ENCODE measurements at regions not wholly inside any gene's neighbourhood (a gene's known extent, or its start where the extent isn't known, plus 50 kb on each side); places are given as distances from the start of the nearest gene placed in this dataset.
"Not testable (repeated sequence)": the region's sequence is repeated elsewhere in the genome, so short reads cannot be mapped to it uniquely, and the experiment has no call there.

- H3K4me3 ChIP-seq (ENCODE audit: low read length); DNase-seq (ENCODE audit: low read depth): not testable (repeated sequence)
Measured at GRCh38 chr9:78172610-78173009, 63.3 kb upstream of the CEP78 start.

- no peak for TF ChIP-seq CTCF (IDR thresholded peaks at IDR 0.05; ENCODE audit: insufficient read depth, low read depth, low read length, missing control alignments)
- no peak for DNase-seq (ENCODE audit: low read depth)
- H3K4me3 ChIP-seq (ENCODE audit: low read length), result no peak overlapping the region
Measured at GRCh38 chr9:78171651-78172050, 64.2 kb upstream of the CEP78 start.

DNA sequence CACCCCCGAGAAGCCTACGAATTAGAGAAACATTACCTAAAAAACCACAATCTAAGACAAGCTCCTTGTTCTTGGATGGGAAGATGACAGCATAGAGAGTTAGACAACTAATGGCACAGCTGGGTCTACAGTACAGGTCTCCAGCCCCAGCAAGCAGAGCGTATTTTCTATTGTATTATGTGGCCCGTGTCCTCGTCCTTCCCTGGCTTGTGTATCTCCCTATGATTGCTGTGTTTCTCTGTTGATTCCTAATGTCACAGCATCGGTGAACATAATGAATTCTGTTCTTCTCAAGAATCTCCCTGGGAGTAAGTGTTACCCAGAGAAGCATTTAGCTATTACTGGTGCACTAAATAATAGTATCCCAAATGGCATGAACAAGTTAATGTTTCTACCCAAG is 66.8 kb upstream of the CEP78 start:
- TF ChIP-seq CTCF (IDR thresholded peaks at IDR 0.05; ENCODE audit: insufficient read depth, low read depth, low read length, missing control alignments), result no peak
- no peak overlapping the region for H3K4me3 ChIP-seq (ENCODE audit: low read length)
- no peak for DNase-seq (ENCODE audit: low read depth)

DNA sequence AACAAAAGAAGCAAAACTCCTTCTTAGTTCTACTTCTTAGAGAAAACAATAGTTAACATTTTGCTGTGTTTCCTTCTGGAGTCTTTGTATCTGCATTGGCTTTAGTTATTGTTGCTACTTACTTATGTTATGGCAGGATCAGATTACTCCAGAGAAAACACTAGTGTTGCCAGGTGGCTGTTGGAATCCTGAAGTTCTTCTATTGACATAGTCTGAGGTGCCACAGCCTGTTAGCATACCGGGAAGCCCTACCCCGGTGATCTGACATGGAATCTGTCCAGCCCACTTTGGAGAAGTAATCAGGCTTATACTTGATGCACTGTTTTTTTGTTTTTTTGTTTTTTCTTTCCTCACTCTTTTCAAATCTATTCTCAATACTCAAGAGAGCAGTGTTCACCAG is 68.5 kb upstream of the CEP78 start:
- no peak for TF ChIP-seq CTCF (IDR thresholded peaks at IDR 0.05; ENCODE audit: insufficient read depth, low read depth, low read length, missing control alignments)
- no peak overlapping the region for H3K4me3 ChIP-seq (ENCODE audit: low read length)
- peak; percentile 37 for DNase-seq (ENCODE audit: low read depth)

DNA sequence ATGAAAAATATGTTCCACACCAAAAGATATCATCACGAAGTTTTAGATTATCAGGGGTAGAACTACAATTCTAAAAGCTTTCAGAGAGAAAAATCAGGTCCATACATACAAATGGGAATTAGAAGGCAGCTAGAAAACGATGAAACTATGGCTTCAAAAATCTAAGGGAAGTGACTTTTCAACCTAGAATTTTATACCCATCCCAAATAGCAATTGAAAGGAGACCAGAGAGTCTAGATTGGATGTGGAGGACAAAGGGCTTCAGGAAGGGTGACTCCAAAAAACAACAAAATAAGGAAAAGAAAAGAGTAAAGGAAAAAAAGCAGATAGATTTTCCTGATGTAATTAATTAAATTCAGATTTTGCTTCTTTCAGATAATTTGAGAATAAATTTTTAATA is 72.0 kb upstream of the CEP78 start:
- H3K4me3 ChIP-seq (ENCODE audit: low read length), result no peak overlapping the region
- no peak for TF ChIP-seq CTCF (IDR thresholded peaks at IDR 0.05; ENCODE audit: insufficient read depth, low read depth, low read length, missing control alignments)
- no peak for DNase-seq (ENCODE audit: low read depth)

GRCh38 chr9:78158286-78158685 is 77.6 kb upstream of the CEP78 start:
- DNase-seq (ENCODE audit: low read depth), result no peak
- no peak for TF ChIP-seq CTCF (IDR thresholded peaks at IDR 0.05; ENCODE audit: insufficient read depth, low read depth, low read length, missing control alignments)
- H3K4me3 ChIP-seq (ENCODE audit: low read length), result no peak overlapping the region

DNA sequence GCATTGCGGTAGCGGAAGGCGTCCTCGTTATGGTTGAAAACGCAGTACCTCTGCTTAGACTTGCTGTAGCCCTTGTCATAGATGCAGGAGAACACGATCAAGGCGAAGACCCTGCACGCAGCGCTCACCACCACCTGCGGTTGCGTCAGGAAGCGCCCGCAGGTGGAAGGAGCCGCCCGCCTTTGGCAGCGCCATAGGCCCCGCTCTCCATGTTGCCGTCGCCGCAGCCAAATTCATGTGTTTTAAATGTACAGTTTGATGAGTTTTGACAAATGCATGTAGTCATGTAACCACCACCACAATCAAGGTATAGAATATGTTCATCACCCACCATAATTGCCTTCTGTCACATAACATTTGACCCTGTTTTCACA is 84.9 kb upstream of the CEP78 start:
- no peak for DNase-seq (ENCODE audit: low read depth)
- H3K4me3 ChIP-seq (ENCODE audit: low read length), result no peak overlapping the region
- no peak for TF ChIP-seq CTCF (IDR thresholded peaks at IDR 0.05; ENCODE audit: insufficient read depth, low read depth, low read length, missing control alignments)

Measured in epithelial cell of esophagus (primary cell).